B cell (primary cell): ENCODE measurements at regions not wholly inside any gene's neighbourhood (a gene's known extent, or its start where the extent isn't known, plus 50 kb on each side); places are given as distances from the start of the nearest gene placed in this dataset.

Experiments used
- ATAC-seq: fragments of 200-7000 bp; cut with Tn5 transposase; one replicate; pipeline ENCODE4 v1.10.0; 2021; ENCODE audit warnings: low read depth, mild to moderate bottlenecking, moderate number of reproducible peaks, moderate library complexity
- CTCF ChIA-PET: fragments of 350-600 bp; sonication (Branson Sonifier 250); formaldehyde crosslinking; loops from one replicate; lab custom pipeline; 2021; ENCODE audit warnings: antibody characterized with exemption, inconsistent platforms; lab: Charles Lee
- POLR2A ChIA-PET: fragments of 350-600 bp; sonication (Branson Sonifier 250); formaldehyde crosslinking; loops from one replicate; lab custom pipeline; 2021; ENCODE audit warnings: antibody characterized with exemption; lab: Charles Lee
- DNase-seq: peaks from one replicate; pipeline ENCODE4 v3.0.0; 2013
- H2AFZ ChIP-seq: 2 replicates; pipeline ENCODE4 v1.6.1; 2012; ENCODE audit warnings: mild to moderate bottlenecking, low read depth, low read length; ENCODE audit not compliant: insufficient read depth, poor library complexity, severe bottlenecking
- H3K27ac ChIP-seq, 2 donors: 1 replicate in 1 of 2; 2 replicates in 1 of 2; pipeline ENCODE4 v1.5.1; 2012 to 2013; ENCODE audit warnings: low read length in 2 of 2, mild to moderate bottlenecking in 2 of 2, moderate library complexity in 1 of 2
- H3K27me3 ChIP-seq, 4 experiments: fragments of 200-600 bp in 1 of 4; sonication (generic) in 1 of 4; replicated peaks in 1 of 4; 1 replicate in 2 of 4; 2 replicates in 2 of 4; pipeline versions ENCODE4 v1.6.1 to v1.7.0; 2013 to 2016; ENCODE audit warnings: low read length in 3 of 4, mild to moderate bottlenecking in 2 of 4, mixed read lengths in 1 of 4, moderate library complexity in 1 of 4; ENCODE audit not compliant: insufficient read depth in 4 of 4, control insufficient read depth in 3 of 4; ENCODE audit errors: control extremely low read depth in 1 of 4
- H3K36me3 ChIP-seq, 2 experiments: replicated peaks in 1 of 2; 1 replicate in 1 of 2; 2 replicates in 1 of 2; pipeline versions ENCODE4 v1.6.1 to v1.7.1; 2013; ENCODE audit warnings: low read length in 1 of 2; ENCODE audit not compliant: insufficient read depth in 2 of 2, control insufficient read depth in 1 of 2; ENCODE audit errors: control extremely low read depth in 1 of 2, extremely low read depth in 1 of 2
- H3K4me1 ChIP-seq, 2 donors: fragments of 200-600 bp in 1 of 2; sonication (generic) in 1 of 2; 1 replicate in 1 of 2; 2 replicates in 1 of 2; pipeline versions ENCODE4 v1.5.1 to v1.6.1; 2013 to 2017; ENCODE audit warnings: low read length in 2 of 2; ENCODE audit not compliant: control insufficient read depth in 2 of 2, insufficient read depth in 2 of 2
- H3K4me2 ChIP-seq: replicated peaks from 2 replicates; pipeline ENCODE3; 2012; ENCODE audit warnings: mild to moderate bottlenecking, low read depth, low read length; ENCODE audit not compliant: poor library complexity, severe bottlenecking
- H3K4me3 ChIP-seq, 5 experiments: fragments of 200-600 bp in 1 of 5; sonication (generic) in 1 of 5; 1 replicate in 3 of 5; 2 replicates in 2 of 5; pipeline versions ENCODE4 v1.5.1 to v1.7.0; 2011 to 2016; ENCODE audit warnings: low read length in 4 of 5, mild to moderate bottlenecking in 4 of 5, low read depth in 2 of 5, control low read depth in 1 of 5, moderate library complexity in 1 of 5; ENCODE audit not compliant: insufficient read depth in 1 of 5; ENCODE audit errors: control extremely low read depth in 1 of 5, extremely low read depth in 1 of 5
- H3K79me2 ChIP-seq: fragments of 200-600 bp; sonication (generic); one replicate; pipeline ENCODE4 v1.6.0; 2016; ENCODE audit warnings: low read length; ENCODE audit not compliant: control insufficient read depth, insufficient read depth
- H3K9ac ChIP-seq: fragments of 200-600 bp; sonication (generic); 2 replicates; pipeline ENCODE4 v1.6.1; 2017; ENCODE audit warnings: mild to moderate bottlenecking, low read length, moderate library complexity
- H3K9me3 ChIP-seq, 3 donors: one replicate each; pipeline versions ENCODE4 v1.6.1 to v1.7.1; 2013; ENCODE audit warnings: low read length in 2 of 3; ENCODE audit not compliant: control insufficient read depth in 2 of 3, insufficient read depth in 1 of 3; ENCODE audit errors: control extremely low read depth in 1 of 3
- H4K20me1 ChIP-seq: 2 replicates; pipeline ENCODE4 v1.6.0; 2012; ENCODE audit warnings: mild to moderate bottlenecking, low read length; ENCODE audit not compliant: insufficient read depth, control insufficient read depth, poor library complexity, severe bottlenecking
- H3K27ac Mint-ChIP-seq: one replicate; pipeline ENCODE4 v1.8.0; 2021; ENCODE audit warnings: mixed read lengths
- H3K27me3 Mint-ChIP-seq: one replicate; pipeline ENCODE4 v1.8.0; 2021; ENCODE audit warnings: mixed read lengths
- H3K4me1 Mint-ChIP-seq: one replicate; pipeline ENCODE4 v1.8.0; 2021; ENCODE audit warnings: mixed read lengths
- H3K4me3 Mint-ChIP-seq: one replicate; pipeline ENCODE4 v1.8.0; 2021; ENCODE audit warnings: mixed read lengths
- H3K9me3 Mint-ChIP-seq: one replicate; pipeline ENCODE4 v1.8.0; 2022; ENCODE audit warnings: mixed read lengths; ENCODE audit not compliant: insufficient read depth
- EZH2 ChIP-seq: IDR thresholded peaks from 2 replicates; pipeline ENCODE4 v1.6.1; 2012; ENCODE audit warnings: borderline replicate concordance, low read depth, mild to moderate bottlenecking, moderate library complexity, low read length; ENCODE audit not compliant: insufficient read depth, poor library complexity, severe bottlenecking
- WGBS: methylation state at CpG from one replicate; pipeline ENCODE4 v1.1.5; 2013; ENCODE audit warnings: missing lambda C conversion rate; ENCODE audit not compliant: insufficient coverage; 5-methylcytosine and 5-hydroxymethylcytosine counted together
- intact Hi-C: fragments of 100-400 bp; cut with micrococcal nuclease; formaldehyde crosslinking; loops from one replicate; pipeline ENCODE4 v1.10.0; 2022
- TF ChIP-seq, protein P1 (sequence below): fragments of 200-600 bp; IDR thresholded peaks from one replicate; pipeline ENCODE4 v1.8.0; 2022; ENCODE audit warnings: antibody characterized with exemption, mild to moderate bottlenecking

DNA sequence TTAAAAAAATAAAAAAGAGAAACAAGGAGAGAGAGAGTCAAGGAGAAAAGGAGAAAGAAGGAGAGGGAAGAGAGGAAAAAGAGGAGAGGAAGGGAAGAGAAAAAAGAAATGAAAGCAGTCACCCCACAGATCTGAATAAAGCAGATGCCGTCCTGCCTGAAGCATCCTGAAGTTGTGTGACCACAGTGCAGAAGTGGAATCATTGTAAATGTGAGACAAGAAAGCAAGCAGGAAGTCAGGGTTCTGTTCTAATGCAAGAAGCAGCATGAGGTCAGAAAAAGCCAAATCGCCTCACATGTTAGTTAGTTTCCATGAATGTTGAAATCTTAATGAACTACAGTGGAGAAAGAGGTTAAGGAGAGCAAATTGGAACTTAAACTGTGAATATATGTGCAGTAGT, 692.5 kb downstream of the CENPC start:
- Mint-ChIP-seq H3K27me3 (no peaks in the 10 kb centered on the region), H3K27ac (no peak overlapping the region), H3K4me1 (no peaks in the 10 kb centered on the region), H3K4me3 (no peak overlapping the region), H3K9me3 (peaks cover 2% of the 10 kb centered on the region)
- intact Hi-C loops, result no loop called here
- Histone ChIP-seq H3K27me3 (no peaks in the 10 kb centered on the region), H3K27ac (no peak overlapping the region), H4K20me1 (no peaks in the 10 kb centered on the region), H3K79me2 (no peaks in the 10 kb centered on the region), H3K36me3 (no peaks in the 10 kb centered on the region), H3K9ac (no peak overlapping the region), H3K4me1 (no peaks in the 10 kb centered on the region), H2AFZ (no peak overlapping the region), H3K4me3 (no peak overlapping the region), H3K9me3 (no peaks in the 10 kb centered on the region), H3K4me2 (no peak overlapping the region)
- TF ChIP-seq, protein P1, sequence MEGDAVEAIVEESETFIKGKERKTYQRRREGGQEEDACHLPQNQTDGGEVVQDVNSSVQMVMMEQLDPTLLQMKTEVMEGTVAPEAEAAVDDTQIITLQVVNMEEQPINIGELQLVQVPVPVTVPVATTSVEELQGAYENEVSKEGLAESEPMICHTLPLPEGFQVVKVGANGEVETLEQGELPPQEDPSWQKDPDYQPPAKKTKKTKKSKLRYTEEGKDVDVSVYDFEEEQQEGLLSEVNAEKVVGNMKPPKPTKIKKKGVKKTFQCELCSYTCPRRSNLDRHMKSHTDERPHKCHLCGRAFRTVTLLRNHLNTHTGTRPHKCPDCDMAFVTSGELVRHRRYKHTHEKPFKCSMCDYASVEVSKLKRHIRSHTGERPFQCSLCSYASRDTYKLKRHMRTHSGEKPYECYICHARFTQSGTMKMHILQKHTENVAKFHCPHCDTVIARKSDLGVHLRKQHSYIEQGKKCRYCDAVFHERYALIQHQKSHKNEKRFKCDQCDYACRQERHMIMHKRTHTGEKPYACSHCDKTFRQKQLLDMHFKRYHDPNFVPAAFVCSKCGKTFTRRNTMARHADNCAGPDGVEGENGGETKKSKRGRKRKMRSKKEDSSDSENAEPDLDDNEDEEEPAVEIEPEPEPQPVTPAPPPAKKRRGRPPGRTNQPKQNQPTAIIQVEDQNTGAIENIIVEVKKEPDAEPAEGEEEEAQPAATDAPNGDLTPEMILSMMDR, result no peak
- TF ChIP-seq EZH2, result no peak
- CTCF ChIA-PET, result no interaction called here
- POLR2A ChIA-PET, result no interaction called here
- DNase-seq (no peak), ATAC-seq (no peak)
- WGBS, result 20% methylated on average over 1 of the region's 2 CpGs

DNA sequence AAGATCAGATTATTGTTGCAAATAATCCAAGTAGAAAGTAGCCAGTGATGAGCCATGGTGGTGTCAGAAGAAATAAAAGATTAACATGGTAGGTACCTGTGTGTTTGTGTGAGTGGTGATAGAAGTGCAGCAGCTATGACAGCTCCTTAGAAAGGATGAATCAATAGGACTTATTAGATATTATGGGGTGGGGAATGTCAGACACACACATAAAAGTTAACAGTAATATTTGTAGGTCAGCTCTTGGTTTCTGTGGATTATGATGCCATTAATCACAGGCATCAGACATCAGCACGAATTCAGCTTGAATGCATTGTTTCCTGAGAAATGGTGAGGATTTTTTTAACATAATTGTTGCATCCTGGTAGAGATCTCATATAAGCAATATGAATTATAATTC, 695.7 kb downstream of the CENPC start:
- Histone ChIP-seq H3K79me2 (no peaks in the 10 kb centered on the region), H4K20me1 (no peaks in the 10 kb centered on the region), H3K36me3 (no peaks in the 10 kb centered on the region), H3K4me2 (no peak overlapping the region), H3K4me1 (no peaks in the 10 kb centered on the region), H3K27me3 (no peaks in the 10 kb centered on the region), H3K9me3 (no peaks in the 10 kb centered on the region), H3K9ac (no peak overlapping the region), H2AFZ (no peak overlapping the region), H3K4me3 (no peak overlapping the region), H3K27ac (no peak overlapping the region)
- Mint-ChIP-seq H3K4me3 (no peak overlapping the region), H3K27me3 (no peaks in the 10 kb centered on the region), H3K9me3 (peaks cover 2% of the 10 kb centered on the region), H3K27ac (no peak overlapping the region), H3K4me1 (no peaks in the 10 kb centered on the region)
- ChIA-PET POLR2A (no interaction called here), CTCF (no interaction called here)
- no peak for TF ChIP-seq EZH2
- TF ChIP-seq, protein P1, result no peak
- DNase-seq, result no peak
- no peak for ATAC-seq
- intact Hi-C loops, result no loop called here
- WGBS, result no CpG with 5 or more reads among the region's 1 CpG
